ENCODE measurements at regions not wholly inside any gene's neighbourhood (a gene's known extent, or its start where the extent isn't known, plus 50 kb on each side); places are given as distances from the start of the nearest gene placed in this dataset.

- intact Hi-C loops (cut with DNase I): no loop called here
- DNase-seq: no peak
Observed at GRCh38 chr4:125677665-125678307, 363.0 kb downstream of the FAT4 start.

GRCh38 chr4:125679989-125680388, 365.2 kb downstream of the FAT4 start:
- intact Hi-C loops (cut with DNase I): no loop called here
- no peak for DNase-seq

DNA sequence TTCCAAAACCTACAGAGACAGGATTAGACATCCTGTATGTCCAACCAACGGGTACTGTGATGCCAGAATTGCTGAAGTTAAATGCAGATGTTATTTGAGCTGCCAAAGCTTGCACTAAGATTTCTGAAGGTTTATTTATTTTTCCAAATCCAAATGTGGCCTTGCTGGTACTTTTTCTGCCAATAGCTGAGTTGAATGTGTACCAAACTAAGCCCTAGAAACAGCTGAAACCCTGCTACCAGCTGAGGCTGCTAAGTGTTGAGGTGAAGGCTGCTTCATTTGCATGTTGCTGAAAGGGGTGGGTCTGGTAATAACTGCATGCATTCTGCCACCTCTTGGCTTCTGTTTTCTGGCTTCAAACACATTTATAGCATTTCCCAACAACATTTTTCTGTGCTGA, 366.5 kb downstream of the FAT4 start:
- intact Hi-C loops (cut with DNase I): no loop called here
- DNase-seq: no peak

- intact Hi-C loops (cut with DNase I): no loop called here
- peak in 1 of 10 donors; percentile 74 for DNase-seq
Observed at GRCh38 chr4:125682730-125683129, 368.0 kb downstream of the FAT4 start.

- intact Hi-C loops (cut with DNase I): no loop called here
- DNase-seq: no peak
Observed at GRCh38 chr4:125688841-125689240, 374.1 kb downstream of the FAT4 start.

DNA sequence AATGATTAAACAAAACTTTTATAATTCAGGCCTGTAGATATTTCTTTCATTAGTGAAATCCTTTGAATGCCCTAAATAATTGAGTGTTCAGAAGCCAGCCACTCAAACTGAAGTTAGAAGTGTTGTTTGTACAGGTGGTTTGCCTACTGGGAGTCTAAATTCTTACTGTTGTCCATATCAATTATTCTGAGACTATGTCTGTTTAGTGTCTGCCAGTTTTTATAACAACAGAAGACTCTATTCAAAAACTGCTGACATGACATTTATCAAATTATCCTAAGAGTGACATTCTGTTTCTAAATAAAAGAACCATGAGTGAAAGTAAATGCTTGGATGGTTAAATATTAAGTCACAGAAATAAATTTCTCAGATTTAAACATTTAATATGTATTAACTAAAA, 375.1 kb downstream of the FAT4 start:
- no peak for DNase-seq
- intact Hi-C loops (cut with DNase I): no loop called here

DNA sequence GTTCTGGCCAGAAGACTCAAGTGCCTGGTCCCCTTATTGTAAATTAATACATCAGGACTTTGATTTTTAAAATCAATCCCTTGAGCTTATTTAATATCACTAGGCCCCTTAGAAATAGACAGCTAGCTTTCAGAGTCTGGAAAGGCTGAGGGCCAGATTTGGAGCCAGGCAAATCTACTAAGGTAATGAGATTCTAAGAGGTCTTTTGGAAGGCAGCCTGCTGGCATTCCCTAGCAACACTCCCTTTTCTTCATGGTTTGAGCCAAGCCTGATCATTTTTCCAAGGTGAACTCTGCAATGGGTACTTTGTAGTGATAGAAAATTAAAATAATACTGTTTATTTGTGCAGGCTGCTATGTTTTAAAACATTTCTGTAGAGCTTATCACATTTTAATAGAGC, 378.5 kb downstream of the FAT4 start:
- DNase-seq: no peak
- intact Hi-C loops (cut with DNase I): no loop called here

DNA sequence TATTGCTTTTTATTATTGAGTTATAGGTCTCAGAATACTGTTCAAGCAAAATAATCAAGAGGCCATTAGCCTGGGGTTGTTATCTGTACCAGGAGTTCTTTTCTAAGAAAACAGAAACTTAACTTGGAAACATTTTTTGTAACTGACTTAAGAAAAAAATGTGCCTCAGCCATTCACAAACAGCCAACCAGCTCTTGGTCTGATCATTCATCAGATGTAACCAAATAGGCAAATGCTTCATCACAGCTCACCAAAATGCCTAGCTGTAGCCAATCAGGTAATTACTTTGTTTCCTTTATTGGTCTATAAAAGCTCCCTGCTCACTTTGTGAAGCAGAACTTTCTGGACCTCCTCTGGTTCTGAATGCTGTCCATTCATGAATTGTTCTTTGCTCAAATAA, 387.7 kb downstream of the FAT4 start:
- no peak for DNase-seq
- intact Hi-C loops (cut with DNase I): no loop called here

DNA sequence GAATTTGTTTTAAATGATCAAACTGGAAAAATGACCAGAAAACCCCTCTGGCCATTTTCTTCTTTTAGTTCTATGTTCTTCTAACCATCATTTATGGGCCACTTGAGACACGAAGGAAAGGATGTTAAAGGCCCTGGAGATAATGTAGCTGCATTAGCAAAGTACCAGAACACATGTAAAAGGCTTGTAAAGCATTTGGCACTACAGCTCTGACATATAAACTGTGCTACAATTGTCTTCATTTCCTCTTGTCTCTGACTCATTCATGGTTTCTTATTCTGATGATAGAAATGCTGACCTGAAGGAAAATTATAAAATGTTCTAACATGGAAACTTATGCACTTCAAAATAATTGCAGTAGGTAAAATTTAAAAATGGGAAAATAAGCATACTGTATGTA, 388.7 kb downstream of the FAT4 start:
- intact Hi-C loops (cut with DNase I): no loop called here
- no peak for DNase-seq

DNA sequence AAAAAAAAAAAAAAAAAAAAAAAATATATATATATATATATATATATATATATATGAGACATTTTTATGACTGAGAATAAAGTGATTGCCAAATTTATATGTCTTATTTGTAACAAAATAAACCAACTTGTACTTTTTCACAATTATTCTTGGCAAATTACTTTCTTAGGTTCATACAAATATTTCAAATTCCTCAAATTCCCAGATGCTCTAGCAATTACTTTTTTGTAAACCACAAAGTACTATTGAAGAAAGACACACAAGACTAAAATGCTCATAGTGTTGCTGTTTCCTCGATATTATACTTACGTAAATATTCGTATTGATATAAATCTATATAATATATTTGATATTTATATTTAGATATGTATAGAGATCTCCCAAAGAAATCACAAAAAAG, 390.0 kb downstream of the FAT4 start:
- no peak for DNase-seq

GRCh38 chr4:125705681-125706080, 390.9 kb downstream of the FAT4 start:
- DNase-seq: no peak
- intact Hi-C loops (cut with DNase I): no loop called here

More for the DNA sequence above, 390.0 kb downstream of the FAT4 start:
- intact Hi-C loops (cut with DNase I): no loop called here

GRCh38 chr4:125707397-125707796, 392.6 kb downstream of the FAT4 start:
- DNase-seq: peak in 1 of 10 donors; percentile 75
- intact Hi-C loops (cut with DNase I): no loop called here

GRCh38 chr4:125710766-125711165, 396.0 kb downstream of the FAT4 start:
- intact Hi-C loops (cut with DNase I): no loop called here
- DNase-seq: no peak

DNA sequence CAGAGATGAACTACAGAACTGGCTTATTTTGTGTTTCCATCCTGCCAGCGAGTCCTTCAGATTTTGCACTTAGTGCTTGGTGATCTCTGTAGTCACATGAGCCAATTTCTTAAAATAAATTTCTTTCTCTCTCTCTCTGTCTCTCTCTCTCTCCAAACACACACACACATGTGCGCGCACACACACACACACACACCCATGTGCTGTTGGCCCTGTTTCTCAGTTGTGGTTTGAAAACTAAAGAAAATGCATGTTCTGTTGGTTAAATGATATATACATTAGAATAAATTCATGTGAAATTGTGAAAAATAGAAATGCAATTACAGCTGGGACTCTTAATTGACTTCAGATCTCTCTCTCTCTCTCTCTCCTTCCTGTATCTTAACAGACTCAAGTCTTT, 399.3 kb downstream of the FAT4 start:
- intact Hi-C loops (cut with DNase I): no loop called here
- DNase-seq: no peak

DNA sequence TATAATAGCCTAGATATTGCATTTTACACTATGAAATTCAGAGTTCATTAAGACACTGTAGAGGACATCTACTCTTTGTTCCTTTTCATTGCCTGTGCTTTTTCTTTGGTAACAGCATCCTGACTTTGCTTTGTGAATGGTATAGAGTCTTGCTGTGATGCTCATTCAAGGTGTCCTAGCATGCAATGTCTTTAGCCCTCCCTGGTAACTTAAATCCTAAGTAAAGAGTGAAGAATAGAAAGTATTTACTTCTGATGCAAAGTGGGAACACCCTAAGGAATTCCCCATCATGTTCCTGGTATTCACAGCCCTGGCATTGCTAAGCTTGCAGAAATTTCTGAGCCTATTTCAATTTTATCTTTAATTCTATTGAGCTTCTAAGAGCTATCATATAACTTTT, 400.1 kb downstream of the FAT4 start:
- intact Hi-C loops (cut with DNase I): no loop called here
- DNase-seq: no peak

GRCh38 chr4:125719987-125720386, 405.2 kb downstream of the FAT4 start:
- no peak for DNase-seq
- intact Hi-C loops (cut with DNase I): no loop called here

- intact Hi-C loops (cut with DNase I): no loop called here
- no peak for DNase-seq
Observed at GRCh38 chr4:125722009-125722408, 407.3 kb downstream of the FAT4 start.

- intact Hi-C loops (cut with DNase I): no loop called here
- no peak for DNase-seq
Observed at GRCh38 chr4:125725957-125726525, 411.3 kb downstream of the FAT4 start.

DNA sequence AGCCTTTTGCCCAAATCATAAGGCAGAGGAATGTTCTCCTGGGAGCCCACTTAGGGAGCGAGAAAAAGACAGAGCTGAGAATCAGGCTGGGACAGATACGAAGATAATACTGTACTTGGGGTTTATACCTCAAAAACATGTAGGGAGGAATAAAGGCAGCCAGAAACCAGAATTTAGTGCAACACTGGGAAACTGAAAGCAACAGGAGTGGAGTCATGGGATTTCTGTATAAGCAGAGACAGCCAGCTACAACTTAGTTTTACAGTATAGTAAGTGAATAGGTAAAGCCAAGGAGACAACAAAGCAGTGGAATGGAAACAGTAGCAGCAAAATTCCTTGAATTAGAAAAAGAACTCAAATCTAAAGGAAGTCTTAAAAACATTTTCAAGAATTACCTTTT, 413.2 kb downstream of the FAT4 start:
- intact Hi-C loops (cut with DNase I): no loop called here
- DNase-seq: no peak

GRCh38 chr4:125728568-125728967, 413.8 kb downstream of the FAT4 start:
- no peak for DNase-seq
- intact Hi-C loops (cut with DNase I): no loop called here

GRCh38 chr4:125729171-125729570, 414.4 kb downstream of the FAT4 start:
- intact Hi-C loops (cut with DNase I): no loop called here
- DNase-seq: no peak

- intact Hi-C loops (cut with DNase I): no loop called here
- no peak for DNase-seq
Observed at GRCh38 chr4:125732632-125733031, 417.9 kb downstream of the FAT4 start.

DNA sequence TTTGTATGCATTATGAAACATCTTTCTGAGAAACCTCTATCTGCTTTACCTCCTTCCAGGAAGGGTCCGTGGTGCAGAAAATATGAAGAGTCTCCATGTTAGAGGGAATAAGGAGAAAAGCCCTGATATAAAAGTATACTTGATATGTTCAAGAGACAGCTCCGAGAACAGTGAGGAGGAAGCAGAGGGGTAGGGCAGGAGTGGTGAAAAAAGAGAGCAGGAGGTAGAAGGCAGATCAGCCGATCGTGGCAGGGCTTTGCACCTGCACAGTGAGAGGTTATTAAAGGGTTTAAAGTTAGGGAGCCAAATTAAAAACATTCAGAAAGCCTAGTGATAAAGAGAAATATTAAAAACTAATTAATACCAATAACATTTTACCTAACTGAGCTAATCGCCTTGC, 419.7 kb downstream of the FAT4 start:
- intact Hi-C loops (cut with DNase I): no loop called here

More for the DNA sequence above, 419.7 kb downstream of the FAT4 start:
- DNase-seq: no peak
